ENCODE measurements at regions not wholly inside any gene's neighbourhood (a gene's known extent, or its start where the extent isn't known, plus 50 kb on each side); places are given as distances from the start of the nearest gene placed in this dataset.

GRCh38 chr4:56255820-56256219 lies 131.5 kb downstream of the AASDH start:
- Histone ChIP-seq H3K4me3 (no peak overlapping the region), H3K79me2 (ENCODE audit: low read depth) (no peaks in the 10 kb centered on the region), H3K27ac (no peak overlapping the region), H3K9me2 (ENCODE audit: insufficient read depth) (no peaks in the 10 kb centered on the region), H3K4me1 (replicated peaks; ENCODE audit: insufficient read depth) (no peaks in the 10 kb centered on the region), H3K36me3 (ENCODE audit: low read depth) (no peaks in the 10 kb centered on the region), H3K9me3 (ENCODE audit: insufficient read depth, low read depth) (no peaks in the 10 kb centered on the region), H3K4me2 (no peak overlapping the region), H2AFZ (no peak overlapping the region), H3K27me3 (ENCODE audit: insufficient read depth, low read depth) (no peaks in the 10 kb centered on the region), H4K20me1 (ENCODE audit: insufficient read depth) (no peaks in the 10 kb centered on the region), H3F3A (ENCODE audit: insufficient read depth, low read depth) (no peaks in the 10 kb centered on the region)
- DNase-seq, result no peak
- TF ChIP-seq CTCF (conservative IDR thresholded peaks at IDR 0.05), result no peak
- TF ChIP-seq EZH2 (IDR thresholded peaks at IDR 0.05; ENCODE audit: low read depth), result no peak
- CTCF ChIA-PET, result no interaction called here
- POLR2A ChIA-PET (ENCODE audit: unreplicated experiment), result no interaction called here
- intact Hi-C loops (cut with micrococcal nuclease; ENCODE audit: unreplicated experiment), result no loop called here
- BruUV-seq (replicated peaks), result no TSS peak

DNA sequence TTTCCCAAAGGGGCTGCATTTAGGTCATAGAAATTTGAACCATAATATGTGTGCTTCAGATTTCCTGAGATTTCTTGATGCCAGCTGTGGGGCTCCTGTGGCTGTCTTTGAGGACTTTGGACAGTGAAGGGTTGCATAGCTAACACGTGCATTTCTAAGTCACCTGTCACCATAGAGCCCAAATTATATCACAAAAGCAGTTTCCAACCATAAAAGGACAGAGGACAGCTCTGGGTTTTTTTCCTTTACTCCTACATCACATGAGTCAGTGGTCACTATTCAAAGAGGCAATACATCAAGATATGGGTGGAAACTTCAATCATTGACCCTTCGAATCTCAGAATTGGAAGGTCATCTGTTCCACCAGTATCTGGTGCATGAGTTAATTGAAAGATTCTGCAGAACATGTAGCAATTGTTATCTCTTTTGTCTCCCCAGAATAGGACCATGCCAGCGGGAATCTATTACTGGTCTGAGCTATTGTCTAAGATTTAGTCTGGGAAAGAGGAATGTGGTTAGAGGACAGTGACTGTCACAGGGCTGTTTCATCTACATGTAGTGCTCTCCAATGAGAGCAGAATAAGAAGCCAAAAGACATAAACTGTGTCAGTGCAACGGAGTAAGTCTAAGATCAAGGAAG lies 133.5 kb downstream of the AASDH start:
- intact Hi-C loops (cut with micrococcal nuclease; ENCODE audit: unreplicated experiment), result no loop called here
- no peak overlapping the region for H3K4me2 ChIP-seq
- no peaks in the 10 kb centered on the region for H3K9me3 ChIP-seq (ENCODE audit: insufficient read depth, low read depth)
- CTCF ChIA-PET, result no interaction called here
- no peaks in the 10 kb centered on the region for H3F3A ChIP-seq (ENCODE audit: insufficient read depth, low read depth)
- H3K27ac ChIP-seq, result no peak overlapping the region
- H4K20me1 ChIP-seq (ENCODE audit: insufficient read depth), result no peaks in the 10 kb centered on the region
- H3K4me1 ChIP-seq (replicated peaks; ENCODE audit: insufficient read depth), result no peaks in the 10 kb centered on the region
- BruUV-seq (replicated peaks), result no TSS peak
- H3K79me2 ChIP-seq (ENCODE audit: low read depth), result no peaks in the 10 kb centered on the region
- no peaks in the 10 kb centered on the region for H3K9me2 ChIP-seq (ENCODE audit: insufficient read depth)
- H3K36me3 ChIP-seq (ENCODE audit: low read depth), result no peaks in the 10 kb centered on the region
- no peaks in the 10 kb centered on the region for H3K27me3 ChIP-seq (ENCODE audit: insufficient read depth, low read depth)
- POLR2A ChIA-PET (ENCODE audit: unreplicated experiment), result no interaction called here
- TF ChIP-seq EZH2 (IDR thresholded peaks at IDR 0.05; ENCODE audit: low read depth), result no peak
- TF ChIP-seq CTCF (conservative IDR thresholded peaks at IDR 0.05), result no peak
- DNase-seq, result no peak
- no peak overlapping the region for H2AFZ ChIP-seq
- no peak overlapping the region for H3K4me3 ChIP-seq

DNA sequence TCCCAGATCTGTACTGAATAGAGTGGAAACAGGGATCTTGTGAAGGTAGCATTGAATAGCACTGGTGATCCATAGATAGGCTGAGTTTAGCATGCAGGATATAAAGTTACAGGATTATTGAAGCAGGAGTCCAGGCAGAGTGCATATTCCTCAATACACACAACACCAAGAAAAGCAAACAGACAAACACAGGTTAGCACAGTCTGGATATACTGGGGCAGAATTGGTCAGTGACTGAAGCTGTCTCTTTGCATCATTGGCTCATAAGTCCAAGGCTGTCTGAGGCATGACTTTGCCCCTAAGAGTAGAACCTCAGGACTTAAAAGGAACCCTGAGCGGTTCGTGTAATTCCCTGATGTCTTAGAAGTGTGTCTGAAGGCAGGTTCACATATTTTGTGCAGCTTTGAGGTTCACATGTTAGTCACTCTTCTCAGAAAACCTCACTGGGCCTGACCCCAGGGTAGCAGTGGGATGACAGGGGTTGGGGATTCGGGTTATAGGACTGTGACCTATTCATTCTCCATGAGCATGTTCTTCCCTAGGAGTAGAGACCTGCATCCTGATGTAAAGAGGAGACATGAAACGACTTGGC lies 134.6 kb downstream of the AASDH start:
- TF ChIP-seq CTCF (conservative IDR thresholded peaks at IDR 0.05) (no peak), EZH2 (IDR thresholded peaks at IDR 0.05; ENCODE audit: low read depth) (no peak)
- Histone ChIP-seq H3K9me2 (ENCODE audit: insufficient read depth) (no peaks in the 10 kb centered on the region), H3K4me1 (replicated peaks; ENCODE audit: insufficient read depth) (no peaks in the 10 kb centered on the region), H2AFZ (no peak overlapping the region), H3F3A (ENCODE audit: insufficient read depth, low read depth) (no peaks in the 10 kb centered on the region), H3K27ac (no peak overlapping the region), H3K36me3 (ENCODE audit: low read depth) (no peaks in the 10 kb centered on the region), H3K79me2 (ENCODE audit: low read depth) (no peaks in the 10 kb centered on the region), H3K4me2 (no peak overlapping the region), H3K9me3 (ENCODE audit: insufficient read depth, low read depth) (no peaks in the 10 kb centered on the region), H3K4me3 (no peak overlapping the region), H3K27me3 (ENCODE audit: insufficient read depth, low read depth) (no peaks in the 10 kb centered on the region), H4K20me1 (ENCODE audit: insufficient read depth) (no peaks in the 10 kb centered on the region)
- no peak for DNase-seq
- POLR2A ChIA-PET (ENCODE audit: unreplicated experiment), result no interaction called here
- intact Hi-C loops (cut with micrococcal nuclease; ENCODE audit: unreplicated experiment), result no loop called here
- CTCF ChIA-PET, result no interaction called here
- BruUV-seq (replicated peaks), result no TSS peak
